Stimulated activated CD8-positive, alpha-beta memory T cell treated with anti-CD3 and anti-CD28 coated beads, Interleukin-2, amount 100 ng/mL, for 1 hour (primary cell): ENCODE measurements at regions not wholly inside any gene's neighbourhood (a gene's known extent, or its start where the extent isn't known, plus 50 kb on each side); places are given as distances from the start of the nearest gene placed in this dataset.
"Not testable (repeated sequence)": the region's sequence is repeated elsewhere in the genome, so short reads cannot be mapped to it uniquely, and the experiment has no call there.

ENCODE experiments used
- DNase-seq, 2 donors: peaks; one replicate each; pipeline ENCODE4 v3.0.0-alpha.2; 2020; ENCODE audit warnings: low read depth in 2 of 2

- DNase-seq: no peak
Measured at GRCh38 chr15:96200357-96200967, 130.0 kb upstream of the NR2F2 start.

GRCh38 chr15:96201696-96202095, 128.8 kb upstream of the NR2F2 start:
- DNase-seq: no peak

- DNase-seq: not testable (repeated sequence)
Measured at GRCh38 chr15:96205588-96205987, 124.9 kb upstream of the NR2F2 start.

- no peak for DNase-seq
Measured at GRCh38 chr15:96207377-96208006, 123.0 kb upstream of the NR2F2 start.

DNA sequence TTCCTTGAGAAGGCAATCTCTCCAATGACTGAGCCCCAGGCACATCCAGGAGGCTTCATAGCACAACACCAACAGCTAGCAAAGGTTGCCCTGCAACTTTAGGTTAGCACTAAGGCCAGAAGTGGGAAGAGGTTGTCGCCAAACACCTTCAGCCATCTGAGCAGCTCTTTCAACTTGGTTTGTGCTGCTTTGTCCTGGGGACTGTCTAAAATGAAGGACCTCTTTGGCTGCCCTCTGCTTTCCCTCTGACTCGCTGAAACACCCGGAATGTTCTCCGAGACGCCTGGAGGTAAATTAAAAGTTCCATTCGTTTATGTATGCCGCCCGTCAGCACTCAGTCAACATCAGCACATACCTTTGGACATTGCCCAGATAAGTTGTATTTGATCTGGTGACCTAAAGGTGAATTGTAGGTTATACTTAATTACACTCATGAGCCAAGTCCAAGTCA, 121.2 kb upstream of the NR2F2 start:
- no peak for DNase-seq

DNA sequence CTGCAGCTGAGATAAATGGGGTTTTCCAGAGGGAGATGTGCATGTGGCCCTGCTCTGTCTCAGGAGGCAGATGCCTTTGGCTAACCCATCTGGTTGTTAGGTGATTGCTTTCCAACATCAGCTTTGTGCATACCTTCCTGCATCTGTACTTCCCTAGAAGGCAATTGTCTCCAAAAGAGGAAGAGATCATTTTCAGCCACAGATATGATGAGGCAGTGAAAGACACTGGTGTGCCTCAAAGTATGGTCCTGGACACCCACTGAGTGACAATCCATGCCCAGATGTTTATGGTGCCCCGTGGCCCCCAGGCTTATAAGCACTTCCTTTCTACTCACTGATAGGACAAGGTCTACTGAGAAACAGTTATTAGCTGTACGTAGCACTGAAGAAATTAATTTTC, 117.5 kb upstream of the NR2F2 start:
- no peak for DNase-seq

GRCh38 chr15:96213896-96214295, 116.6 kb upstream of the NR2F2 start:
- no peak for DNase-seq

DNA sequence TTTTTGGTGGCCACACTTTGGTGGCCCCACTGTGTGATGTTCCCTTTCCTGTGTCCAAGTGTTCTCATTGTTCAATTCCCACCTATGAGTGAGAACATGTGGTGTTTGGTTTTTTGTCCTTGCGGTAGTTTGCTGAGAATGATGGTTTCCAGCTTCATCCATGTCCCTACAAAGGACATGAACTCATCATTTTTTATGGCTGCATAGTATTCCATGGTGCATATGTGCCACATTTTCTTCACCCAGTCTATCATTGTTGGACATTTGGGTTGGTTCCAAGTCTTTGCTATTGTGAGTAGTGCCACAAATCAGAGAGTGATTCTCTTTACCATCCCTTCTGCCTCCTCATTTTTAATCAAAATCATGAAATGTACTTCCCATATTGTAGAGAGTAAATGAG, 114.0 kb upstream of the NR2F2 start:
- DNase-seq: not testable (repeated sequence)

DNA sequence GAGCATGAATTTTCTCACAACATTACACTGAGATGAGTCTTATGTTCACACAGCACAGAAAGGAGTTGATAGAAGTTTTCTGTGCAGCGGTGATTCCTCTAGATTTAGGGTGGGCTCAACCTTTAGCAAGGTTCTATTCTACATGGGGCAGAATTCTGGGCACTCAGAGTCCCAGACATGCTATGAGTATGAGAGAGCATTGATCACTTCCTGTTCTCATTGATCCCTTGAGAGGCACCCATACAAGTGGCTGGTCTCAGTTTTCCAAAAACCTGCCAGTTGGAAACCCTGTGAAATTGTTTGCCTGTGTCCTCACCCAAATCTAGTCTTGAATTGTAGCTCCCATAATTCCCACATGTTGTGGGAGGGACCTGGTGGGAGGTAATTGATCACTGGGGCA, 112.5 kb upstream of the NR2F2 start:
- no peak for DNase-seq

GRCh38 chr15:96218623-96219455, 111.7 kb upstream of the NR2F2 start:
- DNase-seq: no peak

DNA sequence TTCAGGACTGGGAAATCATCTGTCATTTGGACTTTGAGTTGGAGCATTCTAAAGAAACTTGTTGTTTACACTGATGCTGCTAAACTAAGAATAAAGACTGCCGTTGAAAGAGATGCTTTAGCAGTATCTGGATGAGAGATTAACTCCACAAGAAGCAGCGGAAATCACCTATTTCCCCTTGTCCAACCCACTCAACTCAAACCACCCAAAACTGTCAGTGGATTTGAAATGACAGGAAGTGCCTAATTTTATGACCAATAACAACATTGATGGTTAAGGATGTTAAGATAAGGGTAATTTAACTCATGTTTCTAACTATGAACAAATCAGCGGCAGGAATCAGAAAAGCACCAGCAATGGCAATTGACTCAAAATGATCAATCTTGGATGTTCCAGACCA, 110.8 kb upstream of the NR2F2 start:
- DNase-seq: no peak

GRCh38 chr15:96220657-96221056, 109.8 kb upstream of the NR2F2 start:
- no peak for DNase-seq

- DNase-seq: no peak
Measured at GRCh38 chr15:96222981-96223380, 107.5 kb upstream of the NR2F2 start.

- DNase-seq: no peak
Measured at GRCh38 chr15:96223939-96224338, 106.6 kb upstream of the NR2F2 start.

GRCh38 chr15:96225642-96226259, 104.7 kb upstream of the NR2F2 start:
- DNase-seq: no peak

- DNase-seq: no peak
Measured at GRCh38 chr15:96230526-96231181, 99.8 kb upstream of the NR2F2 start.

- no peak for DNase-seq
Measured at GRCh38 chr15:96232335-96232734, 98.2 kb upstream of the NR2F2 start.

- DNase-seq: no peak
Measured at GRCh38 chr15:96234109-96234892, 96.2 kb upstream of the NR2F2 start.

DNA sequence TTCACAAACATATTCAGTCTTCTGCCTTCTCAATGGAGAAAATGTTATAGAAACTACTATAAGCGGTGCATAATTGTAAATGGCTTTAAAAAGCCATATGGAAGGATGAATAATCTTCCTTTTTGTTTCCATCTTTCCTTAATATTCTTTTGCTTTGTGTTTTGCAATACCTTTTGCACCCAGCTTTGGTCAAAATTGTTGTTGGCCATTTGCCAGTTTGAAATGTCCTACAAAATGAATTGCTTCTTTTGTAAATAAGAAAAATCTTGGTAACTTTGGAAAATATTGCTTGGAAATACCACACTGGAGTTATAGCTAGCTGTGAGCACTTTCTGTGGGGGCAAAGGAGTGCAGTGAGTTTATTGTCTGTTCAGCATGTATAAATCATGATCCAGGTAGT, 93.5 kb upstream of the NR2F2 start:
- no peak for DNase-seq

- no peak for DNase-seq
Measured at GRCh38 chr15:96242761-96243160, 87.7 kb upstream of the NR2F2 start.

DNA sequence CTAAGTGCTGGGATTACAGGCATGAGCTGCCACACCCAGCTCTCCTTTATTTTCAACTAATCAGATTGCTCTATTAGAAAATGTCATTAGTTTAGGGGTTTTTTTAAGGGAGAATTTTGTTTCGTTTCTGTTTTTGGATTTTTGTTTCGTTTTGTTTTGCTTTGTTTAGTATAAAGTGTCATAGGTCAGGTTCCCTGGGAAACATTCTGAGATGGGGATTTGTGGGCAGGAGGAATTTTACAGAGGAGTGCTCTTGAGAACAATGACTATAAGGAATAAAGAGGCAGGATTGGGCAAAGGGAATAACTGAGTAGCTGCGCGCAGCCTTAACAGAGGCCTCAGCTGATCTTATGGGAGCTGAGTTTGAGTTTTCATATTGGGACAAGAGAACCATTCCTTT, 86.8 kb upstream of the NR2F2 start:
- no peak for DNase-seq
